C4-2B (cell line): ENCODE measurements at regions not wholly inside any gene's neighbourhood (a gene's known extent, or its start where the extent isn't known, plus 50 kb on each side); places are given as distances from the start of the nearest gene placed in this dataset.

ENCODE experiments used
- ZFX ChIP-seq: fragments of 450-650 bp; IDR thresholded peaks from 2 replicates; pipeline ENCODE4 v1.6.1; 2017
- TF ChIP-seq, protein P1 (sequence below): fragments of 450-650 bp; conservative IDR thresholded peaks from 2 replicates; pipeline ENCODE4 v1.5.1; 2017; ENCODE audit warnings: mild to moderate bottlenecking

DNA sequence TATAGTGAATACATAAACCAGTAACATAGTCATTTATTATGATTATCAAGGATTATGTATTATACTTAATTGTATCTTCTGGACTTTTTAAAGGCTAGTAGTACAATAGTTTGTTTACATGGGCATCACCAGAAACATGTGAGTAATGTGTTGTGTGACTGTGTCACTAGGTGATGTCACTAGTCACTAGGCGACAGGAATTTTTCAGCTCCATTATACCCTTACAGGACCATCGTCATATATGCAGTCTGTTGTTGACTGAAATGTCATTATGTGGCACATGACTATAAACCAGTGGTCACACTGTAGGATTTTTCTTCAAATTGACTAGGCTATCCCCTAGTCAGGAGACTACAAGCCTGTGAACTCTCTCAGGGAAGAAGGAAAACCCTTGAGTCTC is 86.5 kb upstream of the CENPW start:
- TF ChIP-seq, protein P1, sequence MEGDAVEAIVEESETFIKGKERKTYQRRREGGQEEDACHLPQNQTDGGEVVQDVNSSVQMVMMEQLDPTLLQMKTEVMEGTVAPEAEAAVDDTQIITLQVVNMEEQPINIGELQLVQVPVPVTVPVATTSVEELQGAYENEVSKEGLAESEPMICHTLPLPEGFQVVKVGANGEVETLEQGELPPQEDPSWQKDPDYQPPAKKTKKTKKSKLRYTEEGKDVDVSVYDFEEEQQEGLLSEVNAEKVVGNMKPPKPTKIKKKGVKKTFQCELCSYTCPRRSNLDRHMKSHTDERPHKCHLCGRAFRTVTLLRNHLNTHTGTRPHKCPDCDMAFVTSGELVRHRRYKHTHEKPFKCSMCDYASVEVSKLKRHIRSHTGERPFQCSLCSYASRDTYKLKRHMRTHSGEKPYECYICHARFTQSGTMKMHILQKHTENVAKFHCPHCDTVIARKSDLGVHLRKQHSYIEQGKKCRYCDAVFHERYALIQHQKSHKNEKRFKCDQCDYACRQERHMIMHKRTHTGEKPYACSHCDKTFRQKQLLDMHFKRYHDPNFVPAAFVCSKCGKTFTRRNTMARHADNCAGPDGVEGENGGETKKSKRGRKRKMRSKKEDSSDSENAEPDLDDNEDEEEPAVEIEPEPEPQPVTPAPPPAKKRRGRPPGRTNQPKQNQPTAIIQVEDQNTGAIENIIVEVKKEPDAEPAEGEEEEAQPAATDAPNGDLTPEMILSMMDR: no peak
- no peak for TF ChIP-seq ZFX
